Stomach (tissue), 4 donors: ENCODE measurements at regions not wholly inside any gene's neighbourhood (a gene's known extent, or its start where the extent isn't known, plus 50 kb on each side); places are given as distances from the start of the nearest gene placed in this dataset.

Source experiments
- EP300 ChIP-seq: sonication (generic); formaldehyde crosslinking; IDR thresholded peaks from one replicate; pipeline ENCODE4 v1.6.1; 2017; ENCODE audit warnings: antibody characterized with exemption
- POLR2A ChIP-seq, 4 donors: fragments of 450-650 bp; IDR thresholded peaks; one replicate each; pipeline ENCODE4 v1.6.1; 2016; ENCODE audit warnings: antibody characterized with exemption in 4 of 4, control low read depth in 2 of 4, mild to moderate bottlenecking in 1 of 4, moderate library complexity in 1 of 4
- TF ChIP-seq, protein P1 (sequence below), 7 experiments: fragments of 450-650 bp in 4 of 7; fragments of 200-600 bp in 3 of 7; sonication (generic) in 3 of 7; IDR thresholded peaks; one replicate each; pipeline ENCODE4 v1.5.1; 2016 to 2019; ENCODE audit warnings: antibody characterized with exemption in 7 of 7, control low read depth in 2 of 7, mild to moderate bottlenecking in 1 of 7

DNA sequence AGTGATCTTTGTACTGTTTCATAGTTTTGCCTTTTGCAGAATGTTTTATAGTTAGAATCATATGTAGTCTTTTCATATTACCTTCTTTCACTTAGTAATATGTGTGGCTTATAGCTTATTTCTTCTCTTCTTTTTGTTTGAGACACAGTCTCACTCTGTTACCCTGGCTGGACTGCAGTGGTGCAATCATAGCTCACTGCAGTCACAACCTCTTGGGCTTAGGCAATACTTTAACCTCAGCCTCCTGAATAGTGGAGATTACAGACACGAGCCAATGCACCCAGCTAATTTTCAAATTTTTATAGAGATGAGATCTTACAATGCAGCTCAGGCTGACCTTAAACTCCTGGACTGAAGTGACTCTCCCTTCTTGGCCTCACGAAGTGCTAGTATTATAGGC is 435.4 kb upstream of the HSFY2 start:
- TF ChIP-seq, protein P1, sequence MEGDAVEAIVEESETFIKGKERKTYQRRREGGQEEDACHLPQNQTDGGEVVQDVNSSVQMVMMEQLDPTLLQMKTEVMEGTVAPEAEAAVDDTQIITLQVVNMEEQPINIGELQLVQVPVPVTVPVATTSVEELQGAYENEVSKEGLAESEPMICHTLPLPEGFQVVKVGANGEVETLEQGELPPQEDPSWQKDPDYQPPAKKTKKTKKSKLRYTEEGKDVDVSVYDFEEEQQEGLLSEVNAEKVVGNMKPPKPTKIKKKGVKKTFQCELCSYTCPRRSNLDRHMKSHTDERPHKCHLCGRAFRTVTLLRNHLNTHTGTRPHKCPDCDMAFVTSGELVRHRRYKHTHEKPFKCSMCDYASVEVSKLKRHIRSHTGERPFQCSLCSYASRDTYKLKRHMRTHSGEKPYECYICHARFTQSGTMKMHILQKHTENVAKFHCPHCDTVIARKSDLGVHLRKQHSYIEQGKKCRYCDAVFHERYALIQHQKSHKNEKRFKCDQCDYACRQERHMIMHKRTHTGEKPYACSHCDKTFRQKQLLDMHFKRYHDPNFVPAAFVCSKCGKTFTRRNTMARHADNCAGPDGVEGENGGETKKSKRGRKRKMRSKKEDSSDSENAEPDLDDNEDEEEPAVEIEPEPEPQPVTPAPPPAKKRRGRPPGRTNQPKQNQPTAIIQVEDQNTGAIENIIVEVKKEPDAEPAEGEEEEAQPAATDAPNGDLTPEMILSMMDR (IDR thresholded peaks at IDR 0.05) = no peak
- TF ChIP-seq POLR2A (IDR thresholded peaks at IDR 0.05) (no peak), EP300 (no peak)
